BE2C (cell line): ENCODE measurements at regions not wholly inside any gene's neighbourhood (a gene's known extent, or its start where the extent isn't known, plus 50 kb on each side); places are given as distances from the start of the nearest gene placed in this dataset.

Experiments used
- DNase-seq: peaks from one replicate; pipeline ENCODE4 v3.0.0-alpha.2; 2020
- H3K27me3 ChIP-seq: fragments of 250-450 bp; sonication (Bioruptor Pico); 2 replicates; pipeline ENCODE4 v1.5.1; 2020; ENCODE audit warnings: mild to moderate bottlenecking
- H3K36me3 ChIP-seq: fragments of 250-450 bp; sonication (Bioruptor Pico); 2 replicates; pipeline ENCODE4 v1.5.1; 2020; ENCODE audit warnings: mild to moderate bottlenecking
- H3K4me1 ChIP-seq: fragments of 250-450 bp; sonication (Bioruptor Pico); 2 replicates; pipeline ENCODE4 v1.5.1; 2020
- H3K4me3 ChIP-seq: 2 replicates; pipeline ENCODE4 v1.5.1; 2011; ENCODE audit warnings: low read depth, low read length
- H3K9me3 ChIP-seq: fragments of 250-450 bp; sonication (Bioruptor Pico); 2 replicates; pipeline ENCODE4 v1.5.1; 2020
- TF ChIP-seq, protein P1 (sequence below): IDR thresholded peaks from 2 replicates; pipeline ENCODE4 v1.5.1; 2012; ENCODE audit warnings: mild to moderate bottlenecking, low read depth, low read length

DNA sequence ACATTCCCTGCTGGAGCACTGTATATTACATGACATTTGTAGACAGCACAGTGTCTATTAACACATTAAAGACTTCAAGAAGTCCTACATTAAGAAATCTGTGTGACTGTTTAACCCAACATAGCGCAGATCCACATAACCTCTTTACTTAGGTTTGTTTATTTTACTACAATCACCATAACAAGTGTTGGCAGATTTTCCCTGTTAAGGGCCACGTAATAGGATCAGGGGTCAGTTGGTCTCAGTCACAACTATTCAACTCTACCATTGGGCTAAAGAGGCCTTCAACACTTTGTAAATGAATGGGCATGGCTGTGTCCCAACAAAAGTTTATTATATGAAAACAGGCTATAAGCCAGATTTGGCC is 51.3 kb upstream of the ADORA2B start:
- no peak overlapping the region for H3K4me3 ChIP-seq
- no peaks in the 10 kb centered on the region for H3K9me3 ChIP-seq
- TF ChIP-seq, protein P1, sequence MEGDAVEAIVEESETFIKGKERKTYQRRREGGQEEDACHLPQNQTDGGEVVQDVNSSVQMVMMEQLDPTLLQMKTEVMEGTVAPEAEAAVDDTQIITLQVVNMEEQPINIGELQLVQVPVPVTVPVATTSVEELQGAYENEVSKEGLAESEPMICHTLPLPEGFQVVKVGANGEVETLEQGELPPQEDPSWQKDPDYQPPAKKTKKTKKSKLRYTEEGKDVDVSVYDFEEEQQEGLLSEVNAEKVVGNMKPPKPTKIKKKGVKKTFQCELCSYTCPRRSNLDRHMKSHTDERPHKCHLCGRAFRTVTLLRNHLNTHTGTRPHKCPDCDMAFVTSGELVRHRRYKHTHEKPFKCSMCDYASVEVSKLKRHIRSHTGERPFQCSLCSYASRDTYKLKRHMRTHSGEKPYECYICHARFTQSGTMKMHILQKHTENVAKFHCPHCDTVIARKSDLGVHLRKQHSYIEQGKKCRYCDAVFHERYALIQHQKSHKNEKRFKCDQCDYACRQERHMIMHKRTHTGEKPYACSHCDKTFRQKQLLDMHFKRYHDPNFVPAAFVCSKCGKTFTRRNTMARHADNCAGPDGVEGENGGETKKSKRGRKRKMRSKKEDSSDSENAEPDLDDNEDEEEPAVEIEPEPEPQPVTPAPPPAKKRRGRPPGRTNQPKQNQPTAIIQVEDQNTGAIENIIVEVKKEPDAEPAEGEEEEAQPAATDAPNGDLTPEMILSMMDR, result no peak
- DNase-seq, result no peak
- no peaks in the 10 kb centered on the region for H3K27me3 ChIP-seq
- H3K4me1 ChIP-seq, result no peaks in the 10 kb centered on the region
- no peaks in the 10 kb centered on the region for H3K36me3 ChIP-seq

DNA sequence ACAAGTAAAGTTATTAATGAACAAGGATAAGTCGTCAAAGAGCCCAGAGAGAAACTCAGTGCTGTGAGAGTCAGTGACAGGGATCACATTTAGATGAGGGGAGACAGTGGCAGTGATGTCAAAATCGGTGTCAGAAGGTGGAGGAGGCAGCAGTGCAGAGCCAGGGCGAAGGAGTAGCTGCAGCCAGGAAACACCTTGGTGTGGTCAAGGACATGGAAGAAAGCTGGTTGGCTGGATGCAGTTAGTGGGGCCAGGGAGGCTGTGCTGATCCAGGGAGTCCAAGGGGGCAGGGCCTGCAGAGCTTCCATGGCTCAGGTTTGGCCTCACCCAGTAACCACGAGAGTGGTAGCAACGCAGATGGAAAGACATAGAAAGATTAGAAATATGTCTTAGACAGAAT is 50.7 kb upstream of the ADORA2B start:
- TF ChIP-seq, protein P1, result no peak

DNA sequence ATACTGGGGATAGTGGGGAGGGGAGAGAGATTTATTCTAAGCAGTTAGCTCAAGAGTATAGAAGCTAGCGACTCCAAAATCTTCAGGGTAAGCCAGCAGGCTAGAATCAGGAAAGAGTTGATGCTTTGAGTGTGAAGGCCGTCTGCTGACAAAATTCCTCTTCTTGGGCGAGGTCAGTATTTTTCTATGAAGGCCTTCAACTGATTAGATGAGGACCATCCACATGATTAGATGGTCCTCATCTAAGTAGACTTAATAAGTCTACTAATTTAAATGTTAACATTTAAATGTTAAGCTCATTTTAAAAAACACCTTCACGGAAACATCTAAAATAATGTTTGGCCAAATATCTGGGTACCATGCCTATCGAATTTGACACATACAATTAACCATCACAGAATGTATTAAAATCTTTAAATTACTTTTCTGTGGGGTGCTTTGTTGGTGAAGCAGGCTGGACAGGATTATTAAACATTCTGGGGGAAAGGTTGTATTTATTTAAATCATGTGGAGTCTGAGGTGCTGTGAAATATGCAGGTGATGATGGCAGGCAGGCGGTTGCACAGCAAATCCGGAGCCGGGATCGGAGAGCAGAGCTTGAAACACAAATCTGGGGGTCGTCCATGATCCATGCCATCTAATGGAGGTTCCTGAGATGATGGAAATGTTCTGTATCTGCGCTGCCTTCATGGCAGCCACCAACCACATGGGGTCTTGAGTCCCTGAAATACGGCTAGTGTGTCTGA is 49.8 kb upstream of the ADORA2B start:
- DNase-seq, result no peak
- Histone ChIP-seq H3K36me3 (no peaks in the 10 kb centered on the region), H3K4me3 (no peak overlapping the region), H3K9me3 (no peaks in the 10 kb centered on the region), H3K4me1 (no peaks in the 10 kb centered on the region), H3K27me3 (no peaks in the 10 kb centered on the region)
- TF ChIP-seq, protein P1, result no peak

More for the DNA sequence above, 50.7 kb upstream of the ADORA2B start:
- H3K27me3 ChIP-seq, result no peaks in the 10 kb centered on the region
- H3K36me3 ChIP-seq, result no peaks in the 10 kb centered on the region
- DNase-seq, result no peak
- no peaks in the 10 kb centered on the region for H3K9me3 ChIP-seq
- no peaks in the 10 kb centered on the region for H3K4me1 ChIP-seq
- H3K4me3 ChIP-seq, result no peak overlapping the region
